HFFc6 (cell line): ENCODE measurements at regions not wholly inside any gene's neighbourhood (a gene's known extent, or its start where the extent isn't known, plus 50 kb on each side); places are given as distances from the start of the nearest gene placed in this dataset.

Experiments used
- DNase-seq: peaks from one replicate; pipeline ENCODE4 v3.0.0-alpha.2; 2018
- H3K27ac Mint-ChIP-seq: 2 replicates; pipeline ENCODE4 v1.8.0; 2020; ENCODE audit warnings: mild to moderate bottlenecking, mixed read lengths
- H3K27me3 Mint-ChIP-seq: 2 replicates; pipeline ENCODE4 v1.8.0; 2021; ENCODE audit warnings: mild to moderate bottlenecking, moderate library complexity, mixed read lengths; ENCODE audit not compliant: insufficient read depth
- H3K36me3 Mint-ChIP-seq: 2 replicates; pipeline ENCODE4 v1.8.0; 2021; ENCODE audit warnings: low read depth, mixed read lengths
- H3K4me1 Mint-ChIP-seq: 2 replicates; pipeline ENCODE4 v1.8.0; 2020; ENCODE audit warnings: low read depth, mixed read lengths
- H3K4me3 Mint-ChIP-seq: 2 replicates; pipeline ENCODE4 v1.8.0; 2020; ENCODE audit warnings: mild to moderate bottlenecking, moderate library complexity, mixed read lengths
- H3K9me3 Mint-ChIP-seq: 2 replicates; pipeline ENCODE4 v1.8.0; 2020; ENCODE audit warnings: mild to moderate bottlenecking, mixed read lengths
- CTCF ChIP-seq: fragments of 200-600 bp; sonication (generic); IDR thresholded peaks from 2 replicates; pipeline ENCODE4 v1.5.0; 2021; ENCODE audit warnings: antibody characterized with exemption, mild to moderate bottlenecking

GRCh38 chr4:125714049-125714448 lies 399.3 kb downstream of the FAT4 start:
- H3K4me3 Mint-ChIP-seq = no peak overlapping the region
- no peak overlapping the region for H3K27ac Mint-ChIP-seq
- no peaks in the 10 kb centered on the region for H3K4me1 Mint-ChIP-seq
- no peaks in the 10 kb centered on the region for H3K9me3 Mint-ChIP-seq
- H3K36me3 Mint-ChIP-seq = no peaks in the 10 kb centered on the region
- TF ChIP-seq CTCF = no peak
- no peaks in the 10 kb centered on the region for H3K27me3 Mint-ChIP-seq
- no peak for DNase-seq

GRCh38 chr4:125714845-125715244 lies 400.1 kb downstream of the FAT4 start:
- Mint-ChIP-seq H3K27ac (no peak overlapping the region), H3K4me3 (no peak overlapping the region), H3K36me3 (no peaks in the 10 kb centered on the region), H3K27me3 (no peaks in the 10 kb centered on the region), H3K4me1 (no peaks in the 10 kb centered on the region), H3K9me3 (no peaks in the 10 kb centered on the region)
- DNase-seq = no peak
- no peak for TF ChIP-seq CTCF

- H3K4me3 Mint-ChIP-seq = no peak overlapping the region
- TF ChIP-seq CTCF = no peak
- no peak overlapping the region for H3K27ac Mint-ChIP-seq
- no peaks in the 10 kb centered on the region for H3K36me3 Mint-ChIP-seq
- H3K9me3 Mint-ChIP-seq = no peaks in the 10 kb centered on the region
- no peaks in the 10 kb centered on the region; the same call in 1 of the 2 replicates for H3K27me3 Mint-ChIP-seq
- no peak for DNase-seq
- H3K4me1 Mint-ChIP-seq = no peaks in the 10 kb centered on the region
These were observed 405.2 kb downstream of the FAT4 start for GRCh38 chr4:125719987-125720386.

GRCh38 chr4:125722009-125722408 lies 407.3 kb downstream of the FAT4 start:
- no peaks in the 10 kb centered on the region for H3K9me3 Mint-ChIP-seq
- no peaks in the 10 kb centered on the region; the same call in 1 of the 2 replicates for H3K27me3 Mint-ChIP-seq

GRCh38 chr4:125725957-125726525 lies 411.3 kb downstream of the FAT4 start:
- H3K9me3 Mint-ChIP-seq = no peaks in the 10 kb centered on the region
- H3K27ac Mint-ChIP-seq = no peak overlapping the region
- no peaks in the 10 kb centered on the region; the same call in 1 of the 2 replicates for H3K27me3 Mint-ChIP-seq
- peaks cover 37% of the 10 kb centered on the region for H3K4me1 Mint-ChIP-seq
- H3K4me3 Mint-ChIP-seq = no peak overlapping the region
- H3K36me3 Mint-ChIP-seq = no peaks in the 10 kb centered on the region
- no peak for TF ChIP-seq CTCF
- no peak for DNase-seq

More at GRCh38 chr4:125722009-125722408, 407.3 kb downstream of the FAT4 start:
- no peaks in the 10 kb centered on the region for H3K4me1 Mint-ChIP-seq
- no peak for DNase-seq
- no peak overlapping the region for H3K4me3 Mint-ChIP-seq
- H3K36me3 Mint-ChIP-seq = no peaks in the 10 kb centered on the region
- TF ChIP-seq CTCF = no peak
- no peak overlapping the region for H3K27ac Mint-ChIP-seq
